ENCODE measurements at regions not wholly inside any gene's neighbourhood (a gene's known extent, or its start where the extent isn't known, plus 50 kb on each side); places are given as distances from the start of the nearest gene placed in this dataset.

GRCh38 chr2:101609433-101609832 lies 88.1 kb upstream of the MAP4K4 start:
- DNase-seq (ENCODE audit: low read depth) = no peak
- TF ChIP-seq, protein P1, sequence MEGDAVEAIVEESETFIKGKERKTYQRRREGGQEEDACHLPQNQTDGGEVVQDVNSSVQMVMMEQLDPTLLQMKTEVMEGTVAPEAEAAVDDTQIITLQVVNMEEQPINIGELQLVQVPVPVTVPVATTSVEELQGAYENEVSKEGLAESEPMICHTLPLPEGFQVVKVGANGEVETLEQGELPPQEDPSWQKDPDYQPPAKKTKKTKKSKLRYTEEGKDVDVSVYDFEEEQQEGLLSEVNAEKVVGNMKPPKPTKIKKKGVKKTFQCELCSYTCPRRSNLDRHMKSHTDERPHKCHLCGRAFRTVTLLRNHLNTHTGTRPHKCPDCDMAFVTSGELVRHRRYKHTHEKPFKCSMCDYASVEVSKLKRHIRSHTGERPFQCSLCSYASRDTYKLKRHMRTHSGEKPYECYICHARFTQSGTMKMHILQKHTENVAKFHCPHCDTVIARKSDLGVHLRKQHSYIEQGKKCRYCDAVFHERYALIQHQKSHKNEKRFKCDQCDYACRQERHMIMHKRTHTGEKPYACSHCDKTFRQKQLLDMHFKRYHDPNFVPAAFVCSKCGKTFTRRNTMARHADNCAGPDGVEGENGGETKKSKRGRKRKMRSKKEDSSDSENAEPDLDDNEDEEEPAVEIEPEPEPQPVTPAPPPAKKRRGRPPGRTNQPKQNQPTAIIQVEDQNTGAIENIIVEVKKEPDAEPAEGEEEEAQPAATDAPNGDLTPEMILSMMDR (conservative IDR thresholded peaks at IDR 0.05; ENCODE audit: low read depth, low read length) = no peak
- H3K4me3 ChIP-seq (ENCODE audit: low read depth, low read length) = no peak overlapping the region

GRCh38 chr2:101608408-101609310 lies 88.8 kb upstream of the MAP4K4 start:
- no peak for DNase-seq (ENCODE audit: low read depth)
- H3K4me3 ChIP-seq (ENCODE audit: low read depth, low read length) = no peak overlapping the region
- TF ChIP-seq, protein P1 (conservative IDR thresholded peaks at IDR 0.05; ENCODE audit: low read depth, low read length) = no peak

GRCh38 chr2:101597347-101597944 lies 100.1 kb upstream of the MAP4K4 start:
- TF ChIP-seq, protein P1 (conservative IDR thresholded peaks at IDR 0.05; ENCODE audit: low read depth, low read length) = no peak
- no peak for DNase-seq (ENCODE audit: low read depth)
- no peak overlapping the region for H3K4me3 ChIP-seq (ENCODE audit: low read depth, low read length)

DNA sequence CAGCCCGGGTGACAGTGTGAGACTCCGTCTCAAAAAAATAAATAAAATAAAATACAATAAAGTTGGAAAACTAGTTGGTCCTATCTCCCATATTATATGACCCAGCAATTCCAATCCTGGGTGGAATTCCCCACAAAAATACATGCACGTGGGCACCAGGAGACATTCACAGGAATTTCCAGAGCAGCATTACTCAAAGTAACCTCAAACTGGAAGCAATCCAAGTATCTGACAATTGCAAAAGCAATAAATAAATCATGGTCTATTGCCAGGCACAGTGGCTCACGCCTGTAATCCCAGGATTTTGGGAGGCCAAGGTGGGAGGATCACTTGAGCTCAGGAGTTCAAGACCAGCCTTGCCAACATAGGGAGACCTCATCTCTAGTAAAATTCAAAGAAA lies 101.2 kb upstream of the MAP4K4 start:
- H3K4me3 ChIP-seq (ENCODE audit: low read depth, low read length) = no peak overlapping the region
- DNase-seq (ENCODE audit: low read depth) = peak; percentile 49
- TF ChIP-seq, protein P1 (conservative IDR thresholded peaks at IDR 0.05; ENCODE audit: low read depth, low read length) = no peak

DNA sequence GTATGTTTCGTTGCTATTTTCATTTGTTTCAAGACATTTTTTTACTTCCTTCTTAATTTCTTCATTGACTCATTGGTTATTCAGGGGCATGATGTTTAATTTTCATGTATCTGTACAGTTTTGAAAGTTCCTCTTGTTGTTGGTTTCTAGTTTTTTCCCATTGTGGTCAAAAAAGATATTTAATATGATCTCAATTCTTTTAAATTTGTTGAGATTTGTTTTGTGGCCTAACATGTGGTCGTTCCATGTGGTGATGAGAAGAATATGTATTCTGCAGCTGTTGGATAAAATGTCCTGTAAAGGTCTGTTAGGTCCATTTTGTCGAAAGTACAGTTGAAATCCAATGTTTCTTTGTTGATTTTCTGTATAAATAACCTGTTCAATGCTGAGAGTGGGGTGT lies 110.3 kb upstream of the MAP4K4 start:
- no peak for DNase-seq (ENCODE audit: low read depth)
- TF ChIP-seq, protein P1 (conservative IDR thresholded peaks at IDR 0.05; ENCODE audit: low read depth, low read length) = no peak
- no peak overlapping the region for H3K4me3 ChIP-seq (ENCODE audit: low read depth, low read length)

DNA sequence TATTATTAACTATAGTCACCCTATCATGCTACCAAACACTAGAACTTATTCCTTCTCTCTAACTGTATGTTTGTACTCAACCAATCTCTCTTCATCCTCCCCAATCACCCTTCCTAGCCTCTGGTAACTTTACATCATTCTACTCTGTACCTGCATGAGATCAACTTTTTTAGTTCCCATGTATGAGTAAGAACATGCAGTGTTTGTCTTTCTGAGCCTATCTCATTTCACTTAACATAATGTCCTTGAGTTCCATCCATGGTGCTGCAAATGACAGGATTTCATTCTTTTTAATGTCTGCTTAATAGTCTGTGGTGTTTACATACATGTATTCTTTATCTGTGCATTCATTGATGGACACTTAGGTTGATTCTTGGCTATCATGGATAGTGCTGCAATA lies 108.9 kb upstream of the RFX8 start:
- no peak overlapping the region for H3K4me3 ChIP-seq (ENCODE audit: low read depth, low read length)
- TF ChIP-seq, protein P1 (conservative IDR thresholded peaks at IDR 0.05; ENCODE audit: low read depth, low read length) = no peak
- DNase-seq (ENCODE audit: low read depth) = no peak
